ENCODE measurements at regions not wholly inside any gene's neighbourhood (a gene's known extent, or its start where the extent isn't known, plus 50 kb on each side); places are given as distances from the start of the nearest gene placed in this dataset.

- TF ChIP-seq CSDC2 (CRISPR knock-in tag; IDR thresholded peaks at IDR 0.05) (no peak), ZNF565 (CRISPR knock-in tag; conservative IDR thresholded peaks at IDR 0.05; ENCODE audit: low read depth) (no peak), ZNF8 (CRISPR knock-in tag; IDR thresholded peaks at IDR 0.05) (no peak), BACH2 (CRISPR knock-in tag; IDR thresholded peaks at IDR 0.05; ENCODE audit: borderline replicate concordance) (no peak), TOX (CRISPR knock-in tag; IDR thresholded peaks at IDR 0.05; ENCODE audit: borderline replicate concordance) (no peak), OSR1 (CRISPR knock-in tag; IDR thresholded peaks at IDR 0.05) (no peak), ZC3H10 (CRISPR knock-in tag; IDR thresholded peaks at IDR 0.05) (no peak), POU6F1 (CRISPR knock-in tag; IDR thresholded peaks at IDR 0.05; ENCODE audit: borderline replicate concordance, low read depth) (no peak), TSHZ2 (CRISPR knock-in tag; IDR thresholded peaks at IDR 0.05) (no peak), CSRNP3 (CRISPR knock-in tag; IDR thresholded peaks at IDR 0.05) (no peak), CREB5 (CRISPR knock-in tag; IDR thresholded peaks at IDR 0.05; ENCODE audit: low read depth) (no peak)
- ATAC-seq: no peak
Measured at GRCh38 chr15:87620393-87620792, 636.1 kb downstream of the NTRK3 start.

- TF ChIP-seq POU6F1 (CRISPR knock-in tag; IDR thresholded peaks at IDR 0.05; ENCODE audit: borderline replicate concordance, low read depth) (no peak), ISL1 (CRISPR knock-in tag; IDR thresholded peaks at IDR 0.05) (0 out of 2 replicates have a peak, but pooled peaks have one; percentile 30), CSRNP3 (CRISPR knock-in tag; IDR thresholded peaks at IDR 0.05) (no peak)
- ATAC-seq: peak; percentile 75
Measured at GRCh38 chr15:87619161-87619960, 637.2 kb downstream of the NTRK3 start.

GRCh38 chr15:87618203-87618725 is 638.3 kb downstream of the NTRK3 start:
- TF ChIP-seq TOX (CRISPR knock-in tag; IDR thresholded peaks at IDR 0.05; ENCODE audit: borderline replicate concordance): no peak
- no peak for TF ChIP-seq PPARA (CRISPR knock-in tag; IDR thresholded peaks at IDR 0.05; ENCODE audit: borderline replicate concordance)
- TF ChIP-seq SNAI2 (CRISPR knock-in tag; IDR thresholded peaks at IDR 0.05): no peak
- no peak for TF ChIP-seq ZC3H10 (CRISPR knock-in tag; IDR thresholded peaks at IDR 0.05)
- no peak for TF ChIP-seq ZFP3 (CRISPR knock-in tag; IDR thresholded peaks at IDR 0.05)
- TF ChIP-seq ARNTL (CRISPR knock-in tag; IDR thresholded peaks at IDR 0.05; ENCODE audit: borderline replicate concordance, low read depth): no peak
- no peak for TF ChIP-seq GLIS3 (CRISPR knock-in tag; IDR thresholded peaks at IDR 0.05)
- no peak for TF ChIP-seq ZNF565 (CRISPR knock-in tag; conservative IDR thresholded peaks at IDR 0.05; ENCODE audit: low read depth)
- no peak for ATAC-seq

Data from SK-N-SH treated with all-trans-retinoic acid at 6 μM for 48 hours (cell line).